HG03460 (cell line): ENCODE measurements at regions not wholly inside any gene's neighbourhood (a gene's known extent, or its start where the extent isn't known, plus 50 kb on each side); places are given as distances from the start of the nearest gene placed in this dataset.
A peak's percentile ranks its signal among the peaks of the same experiment; 100 is the strongest.
"Not testable (repeated sequence)": the region's sequence is repeated elsewhere in the genome, so short reads cannot be mapped to it uniquely, and the experiment has no call there.

Experiments
- ATAC-seq: cut with Tn5 transposase; IDR thresholded peaks from one replicate; pipeline ENCODE4 v1.9.1; 2021; ENCODE audit not compliant: unreplicated experiment

DNA sequence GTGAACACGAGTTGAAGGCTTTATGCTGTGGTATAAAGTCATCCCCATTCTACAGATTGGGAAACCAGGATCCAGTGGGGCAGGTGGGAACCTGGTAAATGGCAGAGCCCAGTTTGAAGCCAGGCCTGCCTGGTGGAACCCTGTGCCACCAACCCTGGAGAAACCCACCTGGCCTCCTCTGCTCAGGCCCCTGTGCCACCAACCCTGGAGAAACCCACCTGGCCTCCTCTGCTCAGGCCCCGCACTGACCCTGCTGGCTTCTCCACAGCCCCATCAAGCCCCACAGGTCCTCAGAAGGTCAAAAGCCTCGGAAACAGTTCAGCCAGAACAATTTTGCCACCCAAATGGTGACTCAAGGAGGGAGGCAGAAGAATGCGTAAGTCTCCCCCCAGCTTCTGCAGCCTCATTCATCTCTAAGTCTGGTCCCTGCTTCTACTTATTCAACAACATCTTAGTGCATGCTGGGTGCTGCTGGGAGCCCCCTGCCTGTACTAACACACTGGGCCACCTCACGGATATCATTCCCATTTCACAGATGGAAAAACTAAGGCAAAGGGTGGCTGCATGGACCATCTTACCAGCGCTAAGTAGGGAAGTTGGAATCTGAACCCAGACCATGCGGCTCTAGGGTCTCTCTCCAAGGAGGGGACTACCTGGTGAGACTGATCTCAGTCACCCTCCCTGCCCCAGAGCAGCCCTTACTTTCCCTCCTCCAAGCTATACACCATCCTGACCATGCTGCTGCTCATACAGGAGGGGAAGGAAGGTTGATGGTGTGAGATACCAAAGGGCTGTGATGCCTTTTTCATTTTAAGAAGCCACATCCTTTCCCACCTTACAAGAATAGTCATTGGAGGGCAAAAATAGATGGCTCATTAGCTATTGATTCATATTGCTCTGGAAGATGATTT is 93.7 kb upstream of the ID2 start:
- ATAC-seq, result no peak

DNA sequence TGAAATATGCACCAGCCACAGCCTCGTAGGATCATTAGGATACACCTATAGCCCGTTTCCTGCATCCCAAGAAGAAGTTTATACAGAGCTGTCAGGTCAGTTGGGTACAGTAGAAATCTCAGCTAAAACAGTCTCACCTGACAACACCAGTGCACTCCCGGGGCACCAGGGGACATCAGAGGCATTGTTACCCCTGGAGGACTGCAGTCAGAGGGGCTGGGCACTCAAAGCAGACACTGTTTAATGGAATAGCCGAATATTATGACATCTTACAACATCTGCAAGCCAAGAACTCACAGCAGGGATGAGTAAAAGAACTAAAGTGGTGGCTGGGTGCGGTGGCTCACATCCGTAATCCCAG is 93.0 kb upstream of the ID2 start:
- ATAC-seq, result no peak

DNA sequence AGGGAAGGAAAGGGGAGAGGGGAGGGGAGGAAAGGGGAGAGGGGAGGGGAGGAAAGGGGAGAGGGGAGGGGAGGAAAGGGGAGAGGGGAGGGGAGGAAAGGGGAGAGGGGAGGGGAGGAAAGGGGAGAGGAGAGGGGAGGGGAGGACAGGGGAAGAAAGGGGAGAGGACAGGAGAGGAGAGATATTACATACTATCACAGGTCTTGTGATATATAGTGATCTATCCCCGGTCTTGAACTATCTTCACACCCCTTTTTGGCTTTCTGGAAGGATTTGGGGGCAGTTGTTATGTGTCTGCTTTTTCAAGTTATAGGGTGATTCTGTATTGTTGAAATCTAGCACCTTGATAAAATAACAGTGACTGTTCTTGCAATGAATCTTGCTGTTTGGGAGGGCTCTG is 92.1 kb upstream of the ID2 start:
- no peak for ATAC-seq

DNA sequence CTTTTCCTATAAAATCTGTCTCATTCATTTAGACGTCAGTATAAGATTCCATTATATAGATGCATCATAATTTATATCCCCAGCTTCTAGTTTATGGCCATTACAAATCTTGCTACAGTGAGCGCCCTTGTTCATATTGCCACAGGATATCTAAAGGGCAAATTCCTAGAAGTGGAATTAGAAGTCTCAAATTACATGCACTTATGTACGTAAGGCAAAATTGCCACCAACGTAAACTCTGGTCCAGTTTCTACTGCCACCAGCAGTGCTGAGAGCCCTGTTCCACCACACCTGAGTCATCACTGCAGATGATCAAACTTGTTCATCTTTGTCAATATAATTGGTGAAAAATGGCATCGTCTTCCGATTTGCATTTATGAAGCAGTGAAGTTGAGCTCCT is 90.9 kb upstream of the ID2 start:
- ATAC-seq, result no peak

DNA sequence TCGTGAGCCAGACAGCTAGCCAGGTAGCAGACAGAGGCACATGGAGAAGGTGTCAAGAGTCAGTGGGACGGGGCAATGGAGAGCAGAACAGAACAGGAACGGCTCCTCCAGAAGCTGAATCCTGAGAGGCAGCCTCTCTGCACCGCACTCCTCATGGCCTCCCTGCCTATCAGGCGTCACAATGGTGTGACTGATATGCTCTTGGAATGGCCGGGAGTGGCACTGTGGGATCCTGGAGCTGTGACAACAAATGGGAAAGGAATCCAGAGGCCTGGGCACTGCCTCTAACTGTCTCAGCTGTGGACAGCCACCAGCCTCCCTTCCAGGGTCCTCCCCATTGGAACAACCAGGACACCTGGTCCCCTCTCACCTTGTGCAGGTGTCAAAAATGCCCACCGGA is 89.1 kb upstream of the ID2 start:
- no peak for ATAC-seq

DNA sequence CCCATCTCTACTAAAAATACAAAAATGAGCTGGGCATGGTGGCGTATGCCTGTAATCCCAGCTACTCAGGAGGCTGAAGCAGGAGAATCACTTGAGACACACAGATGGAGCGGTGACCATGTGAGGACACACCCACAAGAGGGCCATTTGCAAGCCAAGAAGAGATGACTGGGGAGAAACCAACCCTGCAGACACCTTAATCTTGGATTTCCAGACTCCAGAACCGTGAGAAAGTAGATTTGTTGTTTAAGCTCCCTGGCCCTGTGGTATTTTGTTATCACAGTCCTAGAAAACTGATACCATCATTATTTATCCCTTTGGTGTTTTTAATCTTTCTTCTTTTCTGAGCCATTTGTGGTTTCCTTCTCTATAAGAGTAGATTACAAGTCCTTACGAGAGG is 88.6 kb upstream of the ID2 start:
- no peak for ATAC-seq

DNA sequence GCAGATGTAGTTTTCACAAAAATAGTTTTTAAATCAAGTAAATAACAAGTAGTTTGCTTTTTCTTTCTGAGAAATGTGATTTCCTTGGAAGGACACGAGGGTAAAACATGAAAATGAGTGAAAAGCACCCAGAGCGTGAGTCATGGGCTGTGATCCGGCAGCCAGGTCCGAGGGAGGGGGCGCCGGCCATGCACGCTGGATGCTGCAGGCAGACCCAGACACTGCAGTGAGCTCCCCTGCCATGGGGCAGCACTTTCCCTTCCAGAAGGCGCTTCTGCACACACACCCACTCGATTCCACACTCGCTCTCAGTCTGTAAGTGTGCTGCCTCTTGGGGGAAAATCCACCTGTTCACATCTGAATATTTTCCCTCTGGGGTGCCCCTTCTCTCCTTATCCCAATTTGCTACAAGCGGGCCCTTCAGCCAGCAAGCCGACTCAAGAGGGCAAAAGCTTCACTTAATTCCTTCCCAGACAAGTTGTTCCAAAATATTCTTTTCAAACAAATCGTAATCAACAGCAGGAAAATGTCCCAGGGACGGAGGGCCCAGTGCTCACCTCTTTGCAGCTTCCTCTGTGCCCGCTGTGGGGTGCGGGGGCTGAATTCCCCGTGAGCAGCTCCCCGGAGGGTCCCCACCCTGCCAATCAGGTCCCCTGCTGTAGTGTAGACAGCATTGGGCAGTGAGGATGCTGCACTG is 87.0 kb upstream of the ID2 start:
- ATAC-seq, result no peak

DNA sequence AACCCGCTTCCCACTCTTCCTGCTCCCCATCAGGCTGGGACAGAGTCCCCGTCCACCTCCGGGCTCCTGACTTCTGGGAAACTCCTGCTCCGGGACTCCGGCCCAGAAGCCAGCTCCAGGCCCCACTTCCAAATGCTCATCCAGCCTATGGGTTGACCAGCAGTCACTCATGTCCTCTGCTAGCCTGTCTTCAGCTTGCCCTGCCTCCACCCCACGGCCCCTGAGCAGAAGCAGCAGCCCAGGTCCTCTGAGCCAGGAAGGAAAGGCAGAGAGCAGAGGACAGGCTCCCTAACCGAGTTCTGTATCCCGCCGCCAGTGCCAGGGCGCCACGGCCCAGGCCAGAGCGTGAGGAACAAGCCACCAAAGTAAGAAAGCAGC is 86.4 kb upstream of the ID2 start:
- ATAC-seq, result no peak

DNA sequence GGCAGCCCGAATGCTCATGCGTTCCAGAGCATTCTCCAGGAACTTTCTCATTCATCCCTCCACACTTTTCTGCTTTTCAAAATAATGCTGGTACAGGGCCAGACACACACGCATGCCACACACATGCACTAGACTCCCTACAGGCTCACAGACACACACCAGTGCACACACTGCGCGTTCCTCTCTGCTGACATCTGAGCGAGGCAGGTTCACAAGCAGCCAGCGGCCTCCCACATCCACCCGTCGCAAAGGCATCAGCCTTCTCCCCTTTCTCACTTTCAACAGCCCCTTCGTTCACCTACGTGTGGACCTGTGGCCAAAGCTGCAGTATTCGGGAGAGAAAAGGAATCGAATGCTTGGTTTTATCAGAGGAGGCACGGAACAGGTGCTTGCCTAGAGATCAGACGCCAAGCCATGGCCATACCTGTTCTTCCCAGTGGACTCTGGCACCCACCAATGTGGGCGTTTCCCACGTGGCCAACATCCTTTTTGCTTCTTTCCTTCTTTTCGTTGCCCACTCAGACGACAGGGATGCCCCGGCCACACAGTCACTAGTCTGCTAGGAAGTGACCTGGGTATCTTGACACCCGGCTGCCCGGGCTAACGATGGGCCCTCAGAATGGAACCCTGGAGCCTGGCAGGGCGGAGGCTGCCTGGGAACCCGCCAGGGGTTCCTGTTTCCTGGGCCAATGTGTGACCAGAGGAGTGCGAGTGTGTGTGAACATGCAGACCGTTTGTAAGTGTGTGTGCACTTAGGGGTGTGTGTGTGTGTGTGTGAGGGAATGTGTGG is 85.8 kb upstream of the ID2 start:
- ATAC-seq, result no peak

DNA sequence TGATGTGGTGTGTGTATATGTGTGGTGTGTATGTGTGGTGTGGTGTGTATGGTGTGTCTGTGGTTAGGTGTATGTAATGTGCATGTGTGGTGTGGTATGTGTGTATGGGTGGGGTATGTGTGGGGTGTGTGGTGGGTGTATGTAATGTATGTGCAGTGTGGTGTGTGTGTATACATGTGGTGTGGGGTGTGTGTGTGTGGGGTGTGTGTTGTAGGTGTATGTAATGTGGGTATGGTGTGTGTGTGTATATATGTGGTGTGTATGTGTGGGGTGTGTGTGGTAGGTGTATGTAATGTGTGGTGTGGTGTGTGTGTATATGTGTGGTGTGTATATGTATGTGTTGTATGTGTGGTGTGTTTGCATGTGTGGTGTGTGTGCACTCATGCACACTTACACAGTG is 84.8 kb upstream of the ID2 start:
- no peak for ATAC-seq

DNA sequence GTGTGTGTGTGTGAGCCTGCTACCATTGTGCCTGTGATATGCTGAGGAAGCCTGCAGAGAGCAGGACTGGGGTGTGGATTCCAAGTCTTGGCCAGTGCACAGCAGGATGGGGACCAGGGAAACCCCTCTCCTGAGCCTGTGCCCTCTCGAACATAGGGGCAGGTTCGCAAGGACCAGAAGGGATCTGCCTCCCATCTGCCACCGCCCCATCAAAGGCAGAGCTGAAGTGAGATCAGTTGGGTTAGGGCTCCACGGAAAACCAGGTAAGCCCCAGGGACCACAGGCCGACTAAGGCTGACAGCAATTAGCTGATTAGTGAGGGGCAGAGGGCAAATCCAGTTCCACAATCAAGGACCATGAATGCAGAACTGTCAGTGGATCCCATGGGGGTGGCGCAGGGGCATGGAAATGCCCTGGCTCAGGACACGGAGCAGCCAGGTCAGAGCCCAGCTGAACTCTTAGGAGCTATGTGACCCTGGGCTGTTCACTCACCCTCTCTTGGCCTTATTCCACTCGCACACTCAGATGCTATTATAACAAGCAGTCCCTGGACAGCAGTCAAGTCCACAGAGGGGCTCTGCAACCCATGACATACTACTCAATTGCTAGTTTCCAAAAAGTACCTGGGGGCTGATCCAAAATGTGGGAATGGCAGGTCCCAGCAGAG is 84.2 kb upstream of the ID2 start:
- ATAC-seq, result no peak

DNA sequence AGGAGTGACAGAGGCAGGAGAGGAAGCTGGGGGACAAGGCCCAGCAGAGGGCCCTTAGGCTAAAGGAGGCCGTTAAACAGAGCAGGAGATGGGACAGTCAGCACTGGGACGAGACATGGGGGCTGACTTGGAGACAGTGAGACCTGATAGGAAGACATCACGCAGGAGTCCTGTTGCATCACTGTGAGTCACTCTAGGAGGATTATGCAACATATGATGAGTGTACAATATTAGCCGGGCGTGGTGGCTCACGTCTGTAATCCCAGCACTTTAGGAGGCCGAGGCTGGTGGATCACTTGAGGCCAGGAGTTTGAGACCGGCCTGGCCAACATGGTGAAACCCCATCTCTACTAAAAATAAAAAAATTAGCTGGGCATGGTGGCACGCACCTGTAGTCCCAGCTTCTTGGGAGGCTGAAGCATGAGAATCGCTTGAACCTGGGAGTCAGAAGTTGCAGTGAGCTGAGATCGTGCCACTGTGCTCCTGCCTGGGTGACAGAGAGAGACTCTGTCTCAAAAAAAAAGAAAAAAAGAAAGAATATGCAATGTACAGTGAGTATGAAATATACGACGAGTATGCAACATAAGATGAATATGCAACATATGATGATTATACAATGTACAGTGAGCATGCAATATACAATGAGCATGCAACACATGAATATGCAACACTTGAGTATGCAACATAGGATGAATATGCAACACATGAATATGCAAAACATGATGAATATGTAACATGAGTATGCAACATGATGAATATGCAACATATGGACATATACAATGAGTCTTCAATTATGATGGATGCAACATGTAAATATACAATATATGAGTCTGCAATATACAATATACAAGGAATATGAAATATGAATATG is 83.3 kb upstream of the ID2 start:
- ATAC-seq, result no peak

DNA sequence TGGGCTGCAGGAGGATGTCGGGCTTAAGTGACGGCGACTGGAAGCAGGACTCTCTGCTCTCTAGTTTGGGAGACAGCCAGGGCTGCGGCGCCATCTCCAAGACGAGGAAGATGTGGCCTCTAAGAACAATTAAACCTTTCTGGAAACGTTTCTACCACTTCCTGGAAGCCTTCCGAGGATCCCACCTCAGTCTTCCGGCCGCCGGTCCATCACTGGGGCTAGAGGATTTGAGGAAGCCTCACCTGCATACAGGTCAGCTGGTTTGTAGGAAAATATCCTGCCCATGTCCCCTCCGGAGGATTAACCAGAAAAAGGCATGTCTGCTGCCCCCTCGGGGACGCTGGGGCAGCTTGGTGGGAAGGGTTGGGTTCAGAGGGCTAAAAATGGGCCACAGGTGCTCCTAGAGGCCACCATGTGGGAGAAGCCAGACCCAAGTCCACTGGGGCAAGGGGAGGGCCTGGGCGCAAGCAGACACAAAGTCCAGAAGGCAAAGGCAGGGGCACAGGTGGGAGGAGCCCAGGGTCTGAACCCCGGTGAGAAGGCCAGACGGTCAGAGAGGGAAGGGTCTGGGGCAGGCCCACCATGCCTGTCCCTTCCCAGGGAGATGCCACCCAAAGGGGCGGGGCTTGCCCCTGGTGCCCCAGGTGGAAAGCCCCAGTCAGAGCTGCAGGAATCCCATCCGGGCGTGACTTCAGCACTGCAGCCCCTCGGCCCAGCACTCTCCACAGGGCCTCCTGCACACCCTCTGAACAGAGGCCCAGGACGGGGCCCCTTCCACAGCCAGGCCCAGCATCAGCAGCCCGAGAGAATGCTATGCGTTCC is 82.2 kb upstream of the ID2 start:
- ATAC-seq, result no peak

DNA sequence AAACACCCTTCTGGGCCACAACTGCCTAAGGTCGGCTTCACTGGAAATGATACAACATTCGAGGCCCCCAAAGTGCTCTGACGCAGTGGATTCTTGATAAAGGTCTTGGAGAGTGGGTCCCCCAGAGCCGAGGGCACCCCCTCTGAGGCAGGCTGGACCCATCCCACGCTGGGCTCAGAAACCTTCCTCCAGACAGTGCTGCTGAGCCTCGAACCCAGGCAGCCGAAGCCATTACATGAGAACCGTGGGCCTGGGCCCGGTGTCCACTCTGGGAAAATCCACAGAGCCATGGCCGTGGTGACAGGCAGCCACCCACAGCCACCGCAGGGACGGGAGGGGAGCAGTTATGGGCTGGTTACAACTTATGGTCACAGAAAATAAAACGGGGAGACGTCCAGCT is 81.4 kb upstream of the ID2 start:
- ATAC-seq, result no peak

DNA sequence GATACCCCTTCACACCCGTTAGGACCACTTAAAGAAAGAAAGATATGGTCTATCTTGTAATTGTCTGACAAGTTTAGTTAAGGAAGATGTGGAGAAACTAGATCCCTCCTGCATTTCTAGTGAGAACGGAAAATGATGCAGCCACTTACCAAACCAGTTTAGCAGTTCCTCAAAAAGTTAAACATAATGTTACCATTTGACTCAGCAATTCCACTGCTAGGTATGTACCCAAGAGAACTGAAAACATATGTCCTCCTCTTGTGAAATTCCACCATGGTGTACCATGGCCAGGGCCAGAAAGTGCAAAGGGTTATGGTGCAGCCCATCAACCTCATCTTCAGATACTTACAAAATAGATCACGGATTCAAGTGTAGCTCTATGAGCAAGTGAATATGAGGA is 79.0 kb upstream of the ID2 start:
- no peak for ATAC-seq

DNA sequence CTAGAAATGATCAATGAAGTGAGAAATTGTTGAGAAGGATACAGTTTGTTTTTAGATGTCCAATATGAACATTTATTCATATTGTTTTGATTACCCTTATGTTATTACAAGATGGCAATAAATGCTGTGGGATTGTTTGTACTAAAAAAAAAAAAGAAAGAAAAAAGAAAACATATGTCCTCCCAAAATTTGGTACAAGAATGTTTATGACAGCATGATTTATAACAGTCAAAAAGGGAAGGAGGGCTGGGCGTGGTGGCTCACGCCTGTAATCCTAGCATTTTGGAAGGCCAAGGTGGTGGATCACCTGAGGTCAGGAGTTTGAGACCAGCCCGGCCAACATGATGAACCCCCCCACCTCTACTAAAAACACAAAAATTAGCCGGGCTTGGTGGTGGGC is 78.5 kb upstream of the ID2 start:
- not testable (repeated sequence) for ATAC-seq

DNA sequence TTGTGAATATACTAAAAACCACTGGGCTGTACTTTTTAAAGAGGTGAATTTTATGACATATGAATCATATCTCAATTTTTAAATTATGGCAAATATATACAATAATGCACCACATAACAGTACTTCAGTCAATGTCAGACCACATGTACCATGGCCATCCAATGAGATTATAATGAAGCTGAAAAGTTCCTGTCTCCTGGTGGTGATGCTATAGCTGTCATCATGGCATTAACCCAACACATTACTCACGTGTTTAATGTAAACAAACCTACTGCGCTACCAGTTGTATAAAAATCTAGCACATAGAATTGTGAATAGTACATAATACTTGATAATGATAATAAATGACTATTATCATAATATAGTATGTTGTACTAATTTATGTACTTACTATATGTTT is 77.6 kb upstream of the ID2 start:
- ATAC-seq, result no peak

DNA sequence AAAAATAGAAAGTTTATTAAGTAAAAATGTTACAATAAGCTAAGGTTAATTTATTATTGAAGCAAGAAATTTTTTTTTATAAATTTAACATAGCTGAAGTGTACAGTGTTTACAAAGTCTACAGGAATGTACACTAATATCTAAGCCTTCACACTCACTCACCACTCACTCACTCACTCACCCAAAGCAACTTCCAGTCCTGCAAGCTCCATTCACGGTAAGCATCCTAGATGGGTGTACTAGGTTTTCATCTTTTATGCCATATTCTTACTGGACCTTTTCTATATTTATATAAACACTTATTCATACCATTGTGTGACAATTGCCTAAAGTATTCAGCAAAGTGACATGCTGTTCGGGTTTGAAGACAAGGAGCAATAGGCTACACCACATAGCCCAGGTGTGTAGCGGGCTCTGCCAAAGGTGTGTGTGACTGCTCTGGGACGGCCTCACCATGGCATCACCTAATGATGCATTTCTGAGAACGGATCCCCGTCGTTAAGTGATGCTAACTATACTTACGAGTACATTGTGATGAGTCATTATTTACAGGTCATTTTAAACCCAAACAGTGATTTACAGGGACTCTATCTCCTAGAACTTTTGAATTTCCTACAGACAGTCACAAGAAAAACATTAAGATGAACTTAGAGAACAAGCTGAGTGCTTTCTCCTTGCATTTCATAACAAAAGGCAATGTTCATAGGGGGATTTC is 76.3 kb upstream of the ID2 start:
- no peak for ATAC-seq

DNA sequence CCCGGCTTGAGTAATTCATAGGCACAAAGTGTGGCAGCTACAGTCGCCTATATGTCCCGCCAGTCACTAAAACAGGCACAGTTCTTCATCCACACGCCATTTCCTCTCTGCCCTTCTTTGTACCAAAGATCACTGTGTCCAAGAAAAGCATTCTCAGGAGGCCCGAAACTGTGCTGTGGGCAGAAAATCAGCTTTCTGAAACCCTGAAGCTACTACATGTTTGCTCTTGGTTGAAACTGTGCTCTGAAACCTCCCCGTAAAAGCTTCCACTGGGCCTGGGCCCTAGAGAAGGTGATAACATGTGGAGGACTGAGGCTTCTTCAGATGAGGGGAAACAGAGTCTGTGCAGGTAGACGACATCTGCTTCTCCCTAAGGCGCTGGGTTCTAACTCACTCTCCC is 75.6 kb upstream of the ID2 start:
- peak; percentile 92 for ATAC-seq
